ENCODE measurements at regions not wholly inside any gene's neighbourhood (a gene's known extent, or its start where the extent isn't known, plus 50 kb on each side); places are given as distances from the start of the nearest gene placed in this dataset.

DNA sequence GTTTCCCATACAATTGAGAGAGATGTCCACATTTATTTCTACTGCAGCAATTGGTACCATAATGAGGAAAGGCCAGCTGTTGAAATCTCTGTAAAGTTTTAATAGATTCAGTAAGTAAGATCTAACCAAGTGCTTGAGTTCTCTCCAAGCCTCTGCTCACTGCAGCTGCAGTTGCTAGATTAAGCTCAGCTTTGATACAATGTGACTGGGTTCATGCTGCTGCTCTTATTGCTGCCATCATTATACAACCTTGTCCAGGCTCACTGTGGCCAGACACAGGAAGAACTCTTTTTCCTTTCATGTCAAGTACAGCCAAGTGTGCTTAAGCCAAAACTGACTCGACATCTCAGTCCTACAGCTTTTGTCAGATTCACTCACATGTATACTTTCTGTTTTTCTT is 423.5 kb downstream of the GJA1 start:
- Histone ChIP-seq H3K4me2 (ENCODE audit: low read depth, low read length, poor library complexity, severe bottlenecking) (no peak overlapping the region), H3K4me3 (ENCODE audit: low read length, poor library complexity, severe bottlenecking) (no peak overlapping the region), H3F3A (ENCODE audit: low read depth) (no peaks in the 10 kb centered on the region), H4K20me1 (ENCODE audit: insufficient read depth, low read length, poor library complexity, severe bottlenecking) (no peaks in the 10 kb centered on the region), H2AFZ (ENCODE audit: low read length) (no peak overlapping the region), H3K9ac (ENCODE audit: low read depth, low read length, poor library complexity, severe bottlenecking) (no peak overlapping the region), H3K9me2 (replicated peaks; ENCODE audit: low read depth, low read length) (no peaks in the 10 kb centered on the region), H3K4me1 (ENCODE audit: insufficient read depth, low read length, poor library complexity, severe bottlenecking) (no peaks in the 10 kb centered on the region), H3K27me3 (ENCODE audit: insufficient read depth, low read length, poor library complexity, severe bottlenecking) (no peaks in the 10 kb centered on the region), H3K36me3 (ENCODE audit: insufficient read depth, low read length) (no peaks in the 10 kb centered on the region), H3K79me2 (ENCODE audit: insufficient read depth, low read length) (no peaks in the 10 kb centered on the region), H3K9me3 (ENCODE audit: insufficient read depth, low read depth, low read length) (no peaks in the 10 kb centered on the region)
- TF ChIP-seq EZH2phosphoT487 (IDR thresholded peaks at IDR 0.05; ENCODE audit: borderline replicate concordance), result no peak
- TF ChIP-seq, protein P1, sequence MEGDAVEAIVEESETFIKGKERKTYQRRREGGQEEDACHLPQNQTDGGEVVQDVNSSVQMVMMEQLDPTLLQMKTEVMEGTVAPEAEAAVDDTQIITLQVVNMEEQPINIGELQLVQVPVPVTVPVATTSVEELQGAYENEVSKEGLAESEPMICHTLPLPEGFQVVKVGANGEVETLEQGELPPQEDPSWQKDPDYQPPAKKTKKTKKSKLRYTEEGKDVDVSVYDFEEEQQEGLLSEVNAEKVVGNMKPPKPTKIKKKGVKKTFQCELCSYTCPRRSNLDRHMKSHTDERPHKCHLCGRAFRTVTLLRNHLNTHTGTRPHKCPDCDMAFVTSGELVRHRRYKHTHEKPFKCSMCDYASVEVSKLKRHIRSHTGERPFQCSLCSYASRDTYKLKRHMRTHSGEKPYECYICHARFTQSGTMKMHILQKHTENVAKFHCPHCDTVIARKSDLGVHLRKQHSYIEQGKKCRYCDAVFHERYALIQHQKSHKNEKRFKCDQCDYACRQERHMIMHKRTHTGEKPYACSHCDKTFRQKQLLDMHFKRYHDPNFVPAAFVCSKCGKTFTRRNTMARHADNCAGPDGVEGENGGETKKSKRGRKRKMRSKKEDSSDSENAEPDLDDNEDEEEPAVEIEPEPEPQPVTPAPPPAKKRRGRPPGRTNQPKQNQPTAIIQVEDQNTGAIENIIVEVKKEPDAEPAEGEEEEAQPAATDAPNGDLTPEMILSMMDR (conservative IDR thresholded peaks at IDR 0.05; ENCODE audit: low read length), result no peak

DNA sequence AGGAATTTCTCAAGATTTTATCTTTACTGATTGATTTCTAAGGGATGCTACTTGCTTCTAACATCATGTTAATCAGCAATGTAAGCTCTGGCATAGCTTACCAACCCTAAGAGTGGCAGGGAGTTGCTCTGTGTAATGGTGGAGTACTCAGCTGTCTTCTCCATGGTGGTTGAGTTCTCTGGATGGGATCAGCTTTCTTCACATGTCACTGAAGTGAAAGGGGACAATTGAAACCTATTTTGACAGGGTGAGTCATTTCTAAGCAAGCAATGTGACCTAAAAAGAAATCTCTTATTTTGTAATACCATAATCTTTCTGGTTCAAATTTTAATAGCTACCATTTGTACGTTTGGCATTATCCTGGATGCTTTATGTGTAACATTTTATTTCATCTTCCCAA is 430.4 kb downstream of the GJA1 start:
- Histone ChIP-seq H3K9me2 (replicated peaks; ENCODE audit: low read depth, low read length) (no peaks in the 10 kb centered on the region), H4K20me1 (ENCODE audit: insufficient read depth, low read length, poor library complexity, severe bottlenecking) (no peaks in the 10 kb centered on the region), H3F3A (ENCODE audit: low read depth) (no peaks in the 10 kb centered on the region), H3K9me3 (ENCODE audit: insufficient read depth, low read depth, low read length) (no peaks in the 10 kb centered on the region), H2AFZ (ENCODE audit: low read length) (no peak overlapping the region), H3K79me2 (ENCODE audit: insufficient read depth, low read length) (no peaks in the 10 kb centered on the region), H3K4me2 (ENCODE audit: low read depth, low read length, poor library complexity, severe bottlenecking) (no peak overlapping the region), H3K4me1 (ENCODE audit: insufficient read depth, low read length, poor library complexity, severe bottlenecking) (no peaks in the 10 kb centered on the region), H3K27me3 (ENCODE audit: insufficient read depth, low read length, poor library complexity, severe bottlenecking) (no peaks in the 10 kb centered on the region), H3K36me3 (ENCODE audit: insufficient read depth, low read length) (no peaks in the 10 kb centered on the region), H3K9ac (ENCODE audit: low read depth, low read length, poor library complexity, severe bottlenecking) (no peak overlapping the region), H3K4me3 (ENCODE audit: low read length, poor library complexity, severe bottlenecking) (no peak overlapping the region)
- TF ChIP-seq, protein P1 (conservative IDR thresholded peaks at IDR 0.05; ENCODE audit: low read length), result no peak
- no peak for TF ChIP-seq EZH2phosphoT487 (IDR thresholded peaks at IDR 0.05; ENCODE audit: borderline replicate concordance)

DNA sequence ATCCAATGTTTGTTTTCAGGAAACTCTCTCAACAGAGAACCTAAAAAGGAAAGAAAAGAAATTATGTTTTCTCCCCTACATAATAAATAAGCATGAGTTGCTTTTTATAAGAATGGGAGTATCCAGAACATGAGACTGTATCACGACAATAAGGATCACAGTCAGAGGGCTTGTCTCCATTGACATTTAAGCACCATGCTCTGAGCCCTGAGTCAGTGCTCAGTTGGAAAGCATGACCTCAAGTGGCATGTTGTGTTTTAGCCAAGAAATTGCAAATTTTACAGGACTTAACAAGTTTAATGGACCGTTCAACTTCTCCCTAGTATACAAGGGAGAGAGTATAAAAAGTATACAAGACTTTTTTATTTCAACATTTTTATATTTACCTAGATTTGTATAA is 431.6 kb downstream of the GJA1 start:
- Histone ChIP-seq H3K4me2 (ENCODE audit: low read depth, low read length, poor library complexity, severe bottlenecking) (no peak overlapping the region), H3K9me2 (replicated peaks; ENCODE audit: low read depth, low read length) (no peaks in the 10 kb centered on the region), H3F3A (ENCODE audit: low read depth) (no peaks in the 10 kb centered on the region), H3K4me1 (ENCODE audit: insufficient read depth, low read length, poor library complexity, severe bottlenecking) (no peaks in the 10 kb centered on the region), H4K20me1 (ENCODE audit: insufficient read depth, low read length, poor library complexity, severe bottlenecking) (no peaks in the 10 kb centered on the region), H3K9me3 (ENCODE audit: insufficient read depth, low read depth, low read length) (no peaks in the 10 kb centered on the region), H3K9ac (ENCODE audit: low read depth, low read length, poor library complexity, severe bottlenecking) (no peak overlapping the region), H3K36me3 (ENCODE audit: insufficient read depth, low read length) (no peaks in the 10 kb centered on the region), H2AFZ (ENCODE audit: low read length) (no peak overlapping the region), H3K4me3 (ENCODE audit: low read length, poor library complexity, severe bottlenecking) (no peak overlapping the region), H3K27me3 (ENCODE audit: insufficient read depth, low read length, poor library complexity, severe bottlenecking) (no peaks in the 10 kb centered on the region), H3K79me2 (ENCODE audit: insufficient read depth, low read length) (no peaks in the 10 kb centered on the region)
- TF ChIP-seq, protein P1 (conservative IDR thresholded peaks at IDR 0.05; ENCODE audit: low read length), result no peak

All from Loucy (cell line).